ENCODE measurements at regions not wholly inside any gene's neighbourhood (a gene's known extent, or its start where the extent isn't known, plus 50 kb on each side); places are given as distances from the start of the nearest gene placed in this dataset.

DNA sequence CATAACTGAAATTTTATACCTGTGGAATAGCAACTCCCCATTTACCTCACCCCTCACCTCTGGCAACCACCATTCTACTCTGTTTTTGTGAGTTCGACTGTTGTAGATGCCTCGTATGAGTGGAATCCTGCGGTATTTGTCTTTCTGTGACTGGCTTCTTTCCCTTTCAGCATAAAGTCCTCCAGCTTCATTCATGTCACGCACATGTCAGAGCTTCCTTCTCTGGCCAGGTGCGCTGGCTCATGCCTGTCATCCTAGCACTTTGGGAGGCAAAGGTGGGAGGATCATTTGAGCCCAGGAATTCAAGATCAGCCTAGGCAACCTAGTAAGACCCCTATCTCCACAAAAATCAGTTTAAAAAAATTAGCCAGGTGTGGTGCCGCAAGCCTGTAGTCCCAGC is 278.4 kb downstream of the PARN start:
- TF ChIP-seq CTCF (IDR thresholded peaks at IDR 0.05) (no peak), POLR2A (IDR thresholded peaks at IDR 0.05) (no peak)
